Heart left ventricle (tissue), 16 donors: ENCODE measurements at regions not wholly inside any gene's neighbourhood (a gene's known extent, or its start where the extent isn't known, plus 50 kb on each side); places are given as distances from the start of the nearest gene placed in this dataset.
"Not testable (repeated sequence)": the region's sequence is repeated elsewhere in the genome, so short reads cannot be mapped to it uniquely, and the experiment has no call there.

ENCODE experiments used
- ATAC-seq, 4 donors: fragments of 200-7000 bp; cut with Tn5 transposase; one replicate each; pipeline ENCODE4 v1.9.1; 2020 to 2022; ENCODE audit warnings: moderate library complexity in 4 of 4, mild to moderate bottlenecking in 3 of 4, moderate number of reproducible peaks in 1 of 4
- DNase-seq, 5 donors: peaks; one replicate each; pipeline ENCODE4 v3.0.0-alpha.2; 2020
- H3K27ac ChIP-seq, 12 donors: fragments of 200-600 bp; sonication (generic) in 4 of 12; one replicate each; pipeline versions ENCODE4 v1.5.0 to v1.8.0; 2016 to 2022; ENCODE audit warnings: mild to moderate bottlenecking in 2 of 12
- H3K27me3 ChIP-seq, 9 donors: fragments of 200-600 bp; sonication (generic) in 2 of 9; one replicate each; pipeline versions ENCODE4 v1.5.1 to v1.8.0; 2016 to 2022; ENCODE audit warnings: mild to moderate bottlenecking in 3 of 9
- H3K36me3 ChIP-seq, 9 donors: fragments of 200-600 bp; sonication (generic) in 2 of 9; one replicate each; pipeline versions ENCODE4 v1.5.0 to v1.8.0; 2018 to 2022; ENCODE audit warnings: mild to moderate bottlenecking in 2 of 9
- H3K4me1 ChIP-seq, 12 donors: fragments of 200-600 bp; sonication (generic) in 4 of 12; one replicate each; pipeline versions ENCODE4 v1.5.0 to v1.8.0; 2016 to 2022; ENCODE audit warnings: mild to moderate bottlenecking in 3 of 12
- H3K4me3 ChIP-seq, 12 donors: fragments of 200-600 bp; sonication (generic) in 4 of 12; one replicate each; pipeline versions ENCODE4 v1.5.0 to v1.8.0; 2017 to 2022; ENCODE audit warnings: mild to moderate bottlenecking in 9 of 12, moderate library complexity in 4 of 12
- H3K9me3 ChIP-seq, 12 donors: fragments of 200-600 bp; sonication (generic) in 4 of 12; one replicate each; pipeline versions ENCODE4 v1.5.0 to v1.8.0; 2016 to 2022; ENCODE audit warnings: mild to moderate bottlenecking in 1 of 12
- CTCF ChIP-seq, 12 donors: fragments of 200-600 bp; sonication (generic) in 4 of 12; IDR thresholded peaks; one replicate each; pipeline versions ENCODE4 v1.5.0 to v1.8.0; 2018 to 2022; ENCODE audit warnings: antibody characterized with exemption in 12 of 12, mild to moderate bottlenecking in 5 of 12
- POLR2A ChIP-seq, 2 donors: fragments of 450-650 bp; IDR thresholded peaks; one replicate each; pipeline ENCODE4 v1.6.1; 2017; ENCODE audit warnings: antibody characterized with exemption in 2 of 2, mild to moderate bottlenecking in 2 of 2, moderate library complexity in 2 of 2
- WGBS, 4 donors: extraction: QIAGEN DNeasy Blood & Tissue Kit in 2 of 4; methylation state at CpG; one replicate each; pipeline versions ENCODE4 v1.1.5 to v1.1.7; 2013 to 2018; 5-methylcytosine and 5-hydroxymethylcytosine counted together
- intact Hi-C, 10 donors: fragments of 100-400 bp; cut with DNase I; formaldehyde crosslinking; loops; one replicate each; pipeline versions ENCODE4 v1.11.1 to v1.14.2; 2022
- donor health status: ischemic (EF 13 %, LVEDD 7.1; RV severe dilation, severe dysfunction).
- donor health status: healthy with polysubstance abuse.
- donor health status: DM: no; HTN: yes; CAD: no.
- donor health status: DM: no; HTN: no; CAD: no.
- donor health status: ischemic (EF 25% LVEDD 6.9; RV normal size, moderate dysfunction).
- donor health status: ischemic (EF 25% LVEDD 5.7; RV mildly dilated, moderate dysfunction).
- donor health status: healthy.
- donor health status: DM: yes; HTN: yes; CAD: no.
- donor health status: ischemic (EF 35%, LVEDD 5.7; RV mildly dilated, moderate dysfunction).
- donor health status: nonischemic (EF 11% LVEDD 7.7; RV severe dilation, severe dysfunction).
- donor health status: DM: yes; HTN: yes; CAD: no.
- donor health status: PGD.
- donor health status: ischemic (EF 29% LVEDD 5.4; RV normal size, mild dysfunction).
- donor health status: nonischemic (EF 23%, LVEDD 6.1; RV moderate dilation, normal function).

- Histone ChIP-seq H3K27me3 (no peaks in the 10 kb centered on the region), H3K27ac (no peak overlapping the region), H3K36me3 (no peaks in the 10 kb centered on the region), H3K4me3 (no peak overlapping the region), H3K9me3 (peaks cover 0 to 6% (median 0%) of the 10 kb centered on the region in 12 donors), H3K4me1 (no peaks in the 10 kb centered on the region)
- ATAC-seq (no peak), DNase-seq (no peak)
- intact Hi-C loops = no loop called here
- TF ChIP-seq POLR2A (IDR thresholded peaks at IDR 0.05) (no peak), CTCF (IDR thresholded peaks at IDR 0.05) (no peak)
Measured at GRCh38 chr11:95413021-95413420, 182.0 kb upstream of the SESN3 start.

- intact Hi-C loops = no loop called here
- WGBS, 4 donors = 54 to 85% (median 82%) methylated on average over 3 of the region's 3 CpGs
- DNase-seq (no peak), ATAC-seq (no peak)
- Histone ChIP-seq H3K9me3 (peaks cover 0 to 6% (median 0%) of the 10 kb centered on the region in 12 donors), H3K4me1 (no peaks in the 10 kb centered on the region), H3K4me3 (no peak overlapping the region), H3K27ac (no peak overlapping the region), H3K36me3 (no peaks in the 10 kb centered on the region), H3K27me3 (no peaks in the 10 kb centered on the region)
- TF ChIP-seq CTCF (IDR thresholded peaks at IDR 0.05) (no peak), POLR2A (IDR thresholded peaks at IDR 0.05) (no peak)
Measured at GRCh38 chr11:95412074-95412473, 181.1 kb upstream of the SESN3 start.

- H3K9me3 ChIP-seq, DNase-seq, ATAC-seq, H3K36me3 ChIP-seq, H3K4me1 ChIP-seq, intact Hi-C loops, H3K27ac ChIP-seq, H3K4me3 ChIP-seq, H3K27me3 ChIP-seq: not testable (repeated sequence)
Measured at GRCh38 chr11:95410707-95411106, 179.7 kb upstream of the SESN3 start.

GRCh38 chr11:95406271-95406670, 175.3 kb upstream of the SESN3 start:
- no peak for TF ChIP-seq POLR2A (IDR thresholded peaks at IDR 0.05)
- no peak for TF ChIP-seq CTCF (IDR thresholded peaks at IDR 0.05)
- no peaks in the 10 kb centered on the region for H3K27me3 ChIP-seq
- ATAC-seq (no peak), DNase-seq (no peak)
- 87 to 94% (median 89%) methylated on average over 1 of the region's 1 CpG for WGBS, 4 donors
- no peaks in the 10 kb centered on the region for H3K36me3 ChIP-seq
- H3K4me3 ChIP-seq = no peak overlapping the region
- H3K9me3 ChIP-seq = peaks cover 0 to 2% (median 0%) of the 10 kb centered on the region in 12 donors
- no peak overlapping the region for H3K27ac ChIP-seq
- H3K4me1 ChIP-seq = no peaks in the 10 kb centered on the region
- intact Hi-C loops = no loop called here

- Histone ChIP-seq H3K27me3 (no peaks in the 10 kb centered on the region), H3K4me3 (no peak overlapping the region), H3K4me1 (no peaks in the 10 kb centered on the region), H3K36me3 (no peaks in the 10 kb centered on the region), H3K9me3 (peaks cover 0 to 2% (median 0%) of the 10 kb centered on the region in 12 donors), H3K27ac (no peak overlapping the region)
- 63 to 73% (median 68%) methylated on average over 4 of the region's 4 CpGs for WGBS, 4 donors
- DNase-seq = no peak
- TF ChIP-seq CTCF (IDR thresholded peaks at IDR 0.05) (no peak), POLR2A (IDR thresholded peaks at IDR 0.05) (no peak)
- intact Hi-C loops = no loop called here
- ATAC-seq = no peak
Measured at GRCh38 chr11:95404370-95404769, 173.4 kb upstream of the SESN3 start.
